HUES6 (cell line): ENCODE measurements at regions not wholly inside any gene's neighbourhood (a gene's known extent, or its start where the extent isn't known, plus 50 kb on each side); places are given as distances from the start of the nearest gene placed in this dataset.

Experiments
- H3K27ac ChIP-seq: 2 replicates; pipeline ENCODE4 v1.7.0; 2013; ENCODE audit warnings: low read depth, mild to moderate bottlenecking, low read length, inconsistent platforms
- H3K27me3 ChIP-seq: 2 replicates; pipeline ENCODE4 v1.6.1; 2013; ENCODE audit warnings: low read length; ENCODE audit not compliant: control insufficient read depth, insufficient read depth
- H3K36me3 ChIP-seq: 2 replicates; pipeline ENCODE4 v1.6.1; 2013; ENCODE audit warnings: low read length; ENCODE audit not compliant: control insufficient read depth, insufficient read depth
- H3K4me1 ChIP-seq: 2 replicates; pipeline ENCODE4 v1.6.1; 2013; ENCODE audit warnings: low read length; ENCODE audit not compliant: control insufficient read depth, insufficient read depth
- H3K4me3 ChIP-seq: 2 replicates; pipeline ENCODE4 v1.5.1; 2013; ENCODE audit warnings: low read depth, low read length
- H3K9ac ChIP-seq: one replicate; pipeline ENCODE4 v1.6.1; 2013; ENCODE audit warnings: mild to moderate bottlenecking, low read length
- H3K9me3 ChIP-seq: 2 replicates; pipeline ENCODE4 v1.6.1; 2013; ENCODE audit warnings: low read depth, low read length; ENCODE audit not compliant: control insufficient read depth, insufficient read depth

DNA sequence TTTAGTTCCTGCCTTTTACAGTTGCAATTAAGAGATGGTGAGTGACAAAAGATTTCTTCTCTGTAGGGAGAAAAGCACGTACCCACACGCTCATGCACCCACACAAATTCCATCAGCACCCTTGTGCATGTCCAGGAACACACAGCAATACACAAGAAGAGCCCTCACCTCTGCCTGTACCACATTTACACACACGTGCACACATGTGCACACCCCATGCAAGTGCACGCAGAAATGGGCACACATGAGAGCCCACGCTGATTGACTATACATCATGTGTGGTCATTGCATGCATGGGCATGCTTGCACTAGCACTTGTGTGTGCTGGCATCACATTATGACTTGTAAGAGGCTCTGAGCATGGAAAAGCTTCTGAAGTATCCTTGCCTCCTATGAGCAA lies 70.5 kb downstream of the SERPINA3 start:
- Histone ChIP-seq H3K4me1 (peaks cover 8% of the 10 kb centered on the region; the same call in 1 of the 2 replicates), H3K9ac (no peak overlapping the region), H3K9me3 (no peaks in the 10 kb centered on the region), H3K27me3 (no peaks in the 10 kb centered on the region), H3K36me3 (no peaks in the 10 kb centered on the region), H3K27ac (no peak overlapping the region), H3K4me3 (no peak overlapping the region)

- no peaks in the 10 kb centered on the region for H3K9me3 ChIP-seq
- H3K9ac ChIP-seq, result no peak overlapping the region
- no peaks in the 10 kb centered on the region for H3K36me3 ChIP-seq
- no peak overlapping the region for H3K4me3 ChIP-seq
- no peaks in the 10 kb centered on the region for H3K27me3 ChIP-seq
- H3K4me1 ChIP-seq, result peaks cover 8% of the 10 kb centered on the region; the same call in 1 of the 2 replicates
- H3K27ac ChIP-seq, result no peak overlapping the region
These were observed 69.9 kb downstream of the SERPINA3 start for GRCh38 chr14:94682061-94682516.

- Histone ChIP-seq H3K4me3 (no peak overlapping the region), H3K36me3 (no peaks in the 10 kb centered on the region), H3K27ac (no peak overlapping the region), H3K9me3 (no peaks in the 10 kb centered on the region), H3K27me3 (no peaks in the 10 kb centered on the region), H3K9ac (no peak overlapping the region), H3K4me1 (peaks cover 8% of the 10 kb centered on the region; the same call in 1 of the 2 replicates)
These were observed 69.3 kb downstream of the SERPINA3 start for GRCh38 chr14:94681300-94682060.

DNA sequence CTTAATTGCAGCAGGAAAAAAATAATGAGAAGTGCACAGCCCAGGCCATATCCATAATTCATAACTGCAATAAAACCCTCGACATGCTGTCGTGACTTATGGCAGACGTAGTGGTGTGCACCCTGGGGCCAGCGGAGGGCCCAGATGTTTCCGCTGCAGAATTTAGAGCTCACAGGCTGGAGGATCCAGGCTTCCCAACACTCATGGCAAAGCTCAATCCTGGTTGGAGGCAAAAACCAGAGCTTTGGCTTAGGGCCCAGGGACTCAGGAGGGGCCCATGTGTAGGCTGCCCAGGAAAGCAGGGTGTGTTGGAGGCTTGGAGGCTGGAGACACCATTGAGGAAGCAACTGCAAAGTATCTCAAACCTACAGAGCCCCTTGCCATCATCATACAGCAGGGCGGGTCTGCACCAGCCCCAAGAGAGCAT lies 68.7 kb downstream of the SERPINA3 start:
- no peak overlapping the region for H3K9ac ChIP-seq
- no peak overlapping the region for H3K4me3 ChIP-seq
- peaks cover 8% of the 10 kb centered on the region; the same call in 1 of the 2 replicates for H3K4me1 ChIP-seq
- no peak overlapping the region for H3K27ac ChIP-seq
- H3K36me3 ChIP-seq, result no peaks in the 10 kb centered on the region
- no peaks in the 10 kb centered on the region for H3K9me3 ChIP-seq
- no peaks in the 10 kb centered on the region for H3K27me3 ChIP-seq

DNA sequence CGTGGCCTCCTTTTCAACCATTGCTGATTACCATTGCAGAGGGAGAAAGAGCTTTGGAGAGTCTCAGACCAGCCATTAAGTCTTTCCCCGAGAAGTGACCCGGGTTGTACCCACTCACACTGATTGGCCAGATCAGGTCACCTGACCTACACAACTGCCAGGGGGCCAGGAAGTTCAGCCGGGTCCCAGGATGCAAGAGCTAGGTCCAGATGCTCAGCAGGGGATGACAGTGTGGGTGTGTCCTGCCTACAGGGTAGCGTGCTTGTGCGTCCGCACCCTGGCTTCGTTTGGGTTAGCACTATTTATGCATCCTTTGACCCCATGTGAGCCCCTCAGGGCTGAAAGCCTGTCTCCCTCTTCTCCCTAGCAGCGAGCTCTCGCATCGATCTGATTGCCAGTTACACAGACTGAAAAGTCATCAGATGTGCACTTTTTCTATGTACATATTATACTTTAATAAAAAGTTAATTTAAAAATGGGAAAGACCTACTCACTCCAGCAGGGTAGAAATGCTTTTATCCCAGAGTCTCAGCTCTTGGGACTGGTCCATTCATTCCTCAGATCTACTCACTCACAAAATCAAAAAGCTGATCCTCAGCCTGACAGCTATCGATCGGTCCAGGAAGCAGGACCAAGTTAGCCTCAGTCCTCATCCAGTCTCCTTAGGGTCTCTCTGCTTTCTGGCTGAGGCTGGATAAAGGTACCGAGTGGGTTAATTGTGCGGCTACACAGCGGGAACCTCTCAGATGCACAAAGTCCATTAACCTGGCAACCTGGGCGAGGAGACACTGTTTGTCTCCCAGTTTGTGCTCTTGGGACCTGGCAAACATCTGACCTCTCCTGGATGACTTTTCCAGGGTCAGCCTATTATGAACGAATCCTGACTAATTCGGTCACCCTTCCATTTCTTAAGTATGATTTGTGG lies 68.0 kb downstream of the SERPINA3 start:
- H3K9ac ChIP-seq, result no peak overlapping the region
- H3K36me3 ChIP-seq, result no peaks in the 10 kb centered on the region
- H3K4me1 ChIP-seq, result peaks cover 8% of the 10 kb centered on the region; the same call in 1 of the 2 replicates
- no peak overlapping the region for H3K4me3 ChIP-seq
- no peaks in the 10 kb centered on the region for H3K9me3 ChIP-seq
- H3K27me3 ChIP-seq, result no peaks in the 10 kb centered on the region
- H3K27ac ChIP-seq, result no peak overlapping the region

GRCh38 chr14:94679106-94679810 lies 67.1 kb downstream of the SERPINA3 start:
- Histone ChIP-seq H3K27ac (no peak overlapping the region), H3K4me3 (no peak overlapping the region), H3K36me3 (no peaks in the 10 kb centered on the region), H3K9ac (no peak overlapping the region), H3K4me1 (peaks cover 8% of the 10 kb centered on the region; the same call in 1 of the 2 replicates), H3K9me3 (no peaks in the 10 kb centered on the region), H3K27me3 (no peaks in the 10 kb centered on the region)

GRCh38 chr14:94677747-94678146 lies 65.6 kb downstream of the SERPINA3 start:
- peaks cover 8% of the 10 kb centered on the region; the same call in 1 of the 2 replicates for H3K4me1 ChIP-seq
- no peak overlapping the region for H3K27ac ChIP-seq
- H3K9me3 ChIP-seq, result no peaks in the 10 kb centered on the region
- H3K27me3 ChIP-seq, result no peaks in the 10 kb centered on the region
- H3K9ac ChIP-seq, result no peak overlapping the region
- H3K36me3 ChIP-seq, result no peaks in the 10 kb centered on the region
- no peak overlapping the region for H3K4me3 ChIP-seq

GRCh38 chr14:94677213-94677612 lies 65.0 kb downstream of the SERPINA3 start:
- Histone ChIP-seq H3K4me1 (peaks cover 8% of the 10 kb centered on the region; the same call in 1 of the 2 replicates), H3K9ac (no peak overlapping the region), H3K4me3 (no peak overlapping the region), H3K36me3 (no peaks in the 10 kb centered on the region), H3K9me3 (no peaks in the 10 kb centered on the region), H3K27ac (no peak overlapping the region), H3K27me3 (no peaks in the 10 kb centered on the region)

DNA sequence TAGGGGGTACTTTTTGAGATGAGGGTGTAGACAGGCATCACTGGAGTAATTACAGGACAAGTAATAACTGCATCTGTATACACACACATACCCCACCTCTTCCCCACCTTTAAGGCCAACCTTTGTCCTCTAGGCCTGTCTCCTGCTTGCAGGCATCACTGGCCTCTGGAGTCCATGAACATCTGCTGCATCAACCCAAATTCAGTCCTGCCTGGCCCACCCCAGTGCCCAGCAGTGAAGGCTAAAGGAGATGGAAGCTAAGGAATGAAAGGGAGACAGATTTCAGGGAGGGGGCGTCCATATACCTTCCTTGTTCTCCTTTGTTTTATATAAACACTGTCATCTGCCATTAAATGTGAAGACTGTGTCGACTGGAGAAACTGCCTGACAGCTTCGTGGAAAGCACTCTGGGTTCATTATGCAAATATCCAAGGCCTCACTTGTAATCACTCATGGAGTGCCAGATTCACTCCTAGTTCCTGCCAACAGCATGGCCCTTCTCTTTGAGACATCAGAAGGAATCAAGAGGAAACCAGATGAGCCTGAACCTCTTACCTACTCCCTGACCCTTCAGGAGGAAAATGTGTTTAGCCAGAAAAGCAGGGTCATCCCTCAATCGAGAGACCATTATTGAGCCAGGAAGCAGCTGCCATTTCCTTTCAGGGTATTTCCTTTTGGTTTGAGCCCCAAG lies 64.4 kb downstream of the SERPINA3 start:
- Histone ChIP-seq H3K27me3 (no peaks in the 10 kb centered on the region), H3K4me1 (peaks cover 2% of the 10 kb centered on the region; the same call in 1 of the 2 replicates), H3K27ac (no peak overlapping the region), H3K9ac (no peak overlapping the region), H3K4me3 (no peak overlapping the region), H3K36me3 (no peaks in the 10 kb centered on the region), H3K9me3 (no peaks in the 10 kb centered on the region)

GRCh38 chr14:94675036-94675435 lies 62.8 kb downstream of the SERPINA3 start:
- H3K27me3 ChIP-seq, result no peaks in the 10 kb centered on the region
- H3K36me3 ChIP-seq, result no peaks in the 10 kb centered on the region
- no peak overlapping the region for H3K4me3 ChIP-seq
- H3K9ac ChIP-seq, result no peak overlapping the region
- H3K9me3 ChIP-seq, result no peaks in the 10 kb centered on the region
- H3K4me1 ChIP-seq, result no peaks in the 10 kb centered on the region
- H3K27ac ChIP-seq, result no peak overlapping the region
